ENCODE measurements at regions not wholly inside any gene's neighbourhood (a gene's known extent, or its start where the extent isn't known, plus 50 kb on each side); places are given as distances from the start of the nearest gene placed in this dataset.

GRCh38 chr15:62392376-62392775 lies 227.3 kb upstream of the C2CD4B start:
- Histone ChIP-seq H3K4me1 (peaks cover 0 to 16% of the 10 kb centered on the region in 2 donors), H3K9me3 (no peaks in the 10 kb centered on the region), H3K27ac (peak overlapping the region; percentile 80 to 82), H3K4me3 (peak overlapping the region; percentile 68 to 89), H3K36me3 (no peaks in the 10 kb centered on the region), H3K27me3 (no peaks in the 10 kb centered on the region)
- TF ChIP-seq CTCF (IDR thresholded peaks at IDR 0.05) = no peak
- DNase-seq (ENCODE audit: low spot score) = peak; percentile 61

GRCh38 chr15:62393196-62393595 lies 228.1 kb upstream of the C2CD4B start:
- DNase-seq (ENCODE audit: low spot score) = no peak
- peak overlapping the region in 1 of 2 donors; percentile 82 for H3K27ac ChIP-seq
- peaks cover 0 to 16% of the 10 kb centered on the region in 2 donors for H3K4me1 ChIP-seq
- H3K9me3 ChIP-seq = no peaks in the 10 kb centered on the region
- no peak overlapping the region for H3K4me3 ChIP-seq
- no peaks in the 10 kb centered on the region for H3K27me3 ChIP-seq
- no peak for TF ChIP-seq CTCF (IDR thresholded peaks at IDR 0.05)
- no peaks in the 10 kb centered on the region for H3K36me3 ChIP-seq

GRCh38 chr15:62394079-62394478 lies 229.0 kb upstream of the C2CD4B start:
- H3K9me3 ChIP-seq = no peaks in the 10 kb centered on the region

GRCh38 chr15:62400778-62401177 lies 235.7 kb upstream of the C2CD4B start:
- H3K4me1 ChIP-seq = peaks cover 0 to 33% of the 10 kb centered on the region in 2 donors
- H3K36me3 ChIP-seq = no peaks in the 10 kb centered on the region
- no peaks in the 10 kb centered on the region for H3K9me3 ChIP-seq
- H3K4me3 ChIP-seq = no peak overlapping the region
- no peaks in the 10 kb centered on the region for H3K27me3 ChIP-seq
- no peak for DNase-seq (ENCODE audit: low spot score)
- no peak for TF ChIP-seq CTCF (IDR thresholded peaks at IDR 0.05)
- H3K27ac ChIP-seq = peak overlapping the region in 1 of 2 donors; percentile 11

More at GRCh38 chr15:62394079-62394478, 229.0 kb upstream of the C2CD4B start:
- no peaks in the 10 kb centered on the region for H3K27me3 ChIP-seq
- TF ChIP-seq CTCF (IDR thresholded peaks at IDR 0.05) = no peak
- no peak overlapping the region for H3K27ac ChIP-seq
- peaks cover 0 to 16% of the 10 kb centered on the region in 2 donors for H3K4me1 ChIP-seq
- no peak for DNase-seq (ENCODE audit: low spot score)
- H3K4me3 ChIP-seq = no peak overlapping the region
- no peaks in the 10 kb centered on the region for H3K36me3 ChIP-seq

- no peak overlapping the region for H3K4me3 ChIP-seq
- no peak for DNase-seq (ENCODE audit: low spot score)
- H3K4me1 ChIP-seq = peaks cover 0 to 34% of the 10 kb centered on the region in 2 donors
- H3K27me3 ChIP-seq = no peaks in the 10 kb centered on the region
- no peak for TF ChIP-seq CTCF (IDR thresholded peaks at IDR 0.05)
- no peaks in the 10 kb centered on the region for H3K36me3 ChIP-seq
- H3K27ac ChIP-seq = peak overlapping the region in 1 of 2 donors; percentile 45
- no peaks in the 10 kb centered on the region for H3K9me3 ChIP-seq
Measured at GRCh38 chr15:62402687-62403086, 237.6 kb upstream of the C2CD4B start.

- DNase-seq (ENCODE audit: low spot score) = no peak
- Histone ChIP-seq H3K27me3 (no peaks in the 10 kb centered on the region), H3K4me1 (peaks cover 0 to 34% of the 10 kb centered on the region in 2 donors), H3K9me3 (no peaks in the 10 kb centered on the region), H3K27ac (peak overlapping the region in 1 of 2 donors; percentile 45), H3K4me3 (no peak overlapping the region), H3K36me3 (no peaks in the 10 kb centered on the region)
- TF ChIP-seq CTCF (IDR thresholded peaks at IDR 0.05) = no peak
Measured at GRCh38 chr15:62403164-62403809, 238.2 kb upstream of the C2CD4B start.

All from right atrium auricular region (tissue), 2 donors.